ENCODE measurements at regions not wholly inside any gene's neighbourhood (a gene's known extent, or its start where the extent isn't known, plus 50 kb on each side); places are given as distances from the start of the nearest gene placed in this dataset.

DNA sequence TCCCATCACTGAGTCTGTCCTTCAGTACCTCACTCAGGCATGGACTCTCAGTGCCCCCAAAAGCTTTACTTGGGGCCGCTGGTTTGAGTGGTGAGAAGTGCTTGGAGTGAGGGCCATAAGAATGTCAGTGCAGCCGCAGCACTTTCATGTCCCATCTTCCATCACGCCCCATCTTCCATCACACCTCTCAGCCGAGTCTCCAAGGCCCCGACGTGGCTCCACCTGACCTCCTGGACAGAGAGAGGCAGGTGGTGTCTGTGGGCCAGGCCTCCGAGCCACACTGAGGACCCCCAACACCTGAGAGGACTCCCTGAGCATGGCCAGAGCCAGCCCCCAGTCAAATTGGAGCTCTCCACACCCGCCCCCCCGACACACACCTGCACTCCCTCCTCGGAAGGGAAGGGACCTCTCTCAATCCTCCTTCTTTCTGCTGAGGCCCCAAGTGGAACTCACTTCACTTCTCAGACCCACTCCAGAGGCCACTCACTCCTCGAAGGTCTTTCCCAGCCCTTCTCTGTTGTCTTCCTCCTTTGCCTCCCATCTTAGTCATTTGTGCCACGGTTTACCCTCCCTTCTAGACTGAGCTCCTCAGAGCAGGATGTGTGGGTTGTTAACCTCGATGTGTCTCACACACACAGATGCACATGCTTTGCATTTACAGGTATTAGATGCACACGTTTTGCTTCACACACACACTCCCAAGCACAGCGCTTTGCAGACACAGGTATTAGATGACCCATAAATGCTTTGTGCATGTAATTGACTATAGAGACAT is 65.7 kb upstream of the ATP12A start:
- Histone ChIP-seq H3K27me3 (peaks cover 7% of the 10 kb centered on the region; the same call in 1 of the 2 replicates), H3K9me3 (no peaks in the 10 kb centered on the region), H3K4me1 (no peaks in the 10 kb centered on the region), H3K36me3 (no peaks in the 10 kb centered on the region), H3K4me3 (ENCODE audit: low read depth, low read length) (no peak overlapping the region)
- DNase-seq: no peak
- no peak for TF ChIP-seq CTCF (IDR thresholded peaks at IDR 0.05; ENCODE audit: low read depth, low read length)

DNA sequence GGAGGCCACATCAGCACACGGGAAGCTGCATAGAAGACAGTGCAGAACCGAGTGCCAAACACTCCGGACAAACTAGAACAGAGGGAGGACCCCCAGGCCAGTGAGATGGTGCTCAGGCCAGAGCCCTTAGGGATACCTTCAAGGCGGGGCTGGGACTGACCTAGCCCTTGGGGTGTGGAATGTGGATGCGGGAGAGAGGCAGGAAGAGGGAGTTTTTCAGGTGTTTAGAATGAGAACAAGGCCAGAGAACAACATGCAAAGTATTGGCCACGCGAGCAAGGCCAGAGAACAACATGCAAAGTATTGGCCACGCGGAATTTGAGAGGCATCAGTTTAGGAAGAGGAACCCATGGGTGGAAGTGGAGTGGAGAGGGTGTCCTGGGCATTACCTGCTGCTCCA is 65.1 kb upstream of the ATP12A start:
- Histone ChIP-seq H3K9me3 (no peaks in the 10 kb centered on the region), H3K27me3 (peaks cover 7% of the 10 kb centered on the region; the same call in 1 of the 2 replicates), H3K4me1 (no peaks in the 10 kb centered on the region), H3K4me3 (ENCODE audit: low read depth, low read length) (no peak overlapping the region), H3K36me3 (no peaks in the 10 kb centered on the region)
- no peak for DNase-seq
- no peak for TF ChIP-seq CTCF (IDR thresholded peaks at IDR 0.05; ENCODE audit: low read depth, low read length)

GRCh38 chr13:24615911-24616472 is 64.2 kb upstream of the ATP12A start:
- Histone ChIP-seq H3K4me3 (ENCODE audit: low read depth, low read length) (no peak overlapping the region), H3K9me3 (no peaks in the 10 kb centered on the region), H3K27me3 (peaks cover under 1% of the 10 kb centered on the region; the same call in 1 of the 2 replicates), H3K4me1 (no peaks in the 10 kb centered on the region), H3K36me3 (no peaks in the 10 kb centered on the region)
- TF ChIP-seq CTCF (IDR thresholded peaks at IDR 0.05; ENCODE audit: low read depth, low read length): no peak
- no peak for DNase-seq

DNA sequence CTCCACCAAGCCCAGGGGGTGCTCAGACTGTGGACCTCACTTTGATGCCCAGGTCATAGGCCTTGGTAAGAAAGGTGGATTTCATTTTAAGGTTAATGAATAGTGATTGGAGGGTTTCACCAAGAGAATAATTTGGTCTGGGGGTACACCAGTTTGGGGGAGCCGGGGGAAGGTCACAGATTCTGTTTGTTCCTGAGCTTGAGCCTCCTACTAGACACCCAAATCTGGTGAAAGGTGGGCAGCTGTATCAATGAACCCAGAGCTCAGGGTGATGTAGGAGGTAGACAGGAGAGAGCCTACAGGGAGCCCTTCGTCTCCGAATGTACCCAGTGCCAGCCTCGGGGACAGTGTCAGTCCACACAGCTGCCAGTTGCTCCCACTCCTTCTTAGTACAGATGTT is 63.7 kb upstream of the ATP12A start:
- no peak for DNase-seq
- H3K36me3 ChIP-seq: no peaks in the 10 kb centered on the region
- no peak for TF ChIP-seq CTCF (IDR thresholded peaks at IDR 0.05; ENCODE audit: low read depth, low read length)
- no peak overlapping the region for H3K4me3 ChIP-seq (ENCODE audit: low read depth, low read length)
- no peaks in the 10 kb centered on the region for H3K27me3 ChIP-seq
- H3K9me3 ChIP-seq: no peaks in the 10 kb centered on the region
- no peaks in the 10 kb centered on the region for H3K4me1 ChIP-seq

GRCh38 chr13:24617256-24618010 is 62.8 kb upstream of the ATP12A start:
- Histone ChIP-seq H3K4me1 (no peaks in the 10 kb centered on the region), H3K9me3 (no peaks in the 10 kb centered on the region), H3K4me3 (ENCODE audit: low read depth, low read length) (no peak overlapping the region), H3K36me3 (no peaks in the 10 kb centered on the region), H3K27me3 (no peaks in the 10 kb centered on the region)
- TF ChIP-seq CTCF (IDR thresholded peaks at IDR 0.05; ENCODE audit: low read depth, low read length): no peak
- DNase-seq: no peak
